Fibroblast of the conjunctiva (primary cell): ENCODE measurements at regions not wholly inside any gene's neighbourhood (a gene's known extent, or its start where the extent isn't known, plus 50 kb on each side); places are given as distances from the start of the nearest gene placed in this dataset.

Experiments
- DNase-seq: peaks from one replicate; pipeline ENCODE4 v3.0.0-alpha.2; 2010; ENCODE audit warnings: low read depth

GRCh38 chrX:115491766-115492165, 69.2 kb upstream of the PLS3 start:
- DNase-seq = no peak

GRCh38 chrX:115493015-115493414, 68.0 kb upstream of the PLS3 start:
- DNase-seq = no peak

GRCh38 chrX:115494161-115494560, 66.8 kb upstream of the PLS3 start:
- no peak for DNase-seq

GRCh38 chrX:115499112-115499805, 61.7 kb upstream of the PLS3 start:
- DNase-seq = no peak

GRCh38 chrX:115503099-115503498, 57.9 kb upstream of the PLS3 start:
- no peak for DNase-seq

GRCh38 chrX:115504167-115504566, 56.8 kb upstream of the PLS3 start:
- no peak for DNase-seq
